ENCODE measurements at regions not wholly inside any gene's neighbourhood (a gene's known extent, or its start where the extent isn't known, plus 50 kb on each side); places are given as distances from the start of the nearest gene placed in this dataset.

GRCh38 chr9:126160067-126160853, 166.4 kb upstream of the MVB12B start:
- TF ChIP-seq EZH2 (IDR thresholded peaks at IDR 0.05; ENCODE audit: low read depth) (no peak), CTCF (conservative IDR thresholded peaks at IDR 0.05) (no peak)
- H4K20me1 ChIP-seq (ENCODE audit: insufficient read depth), result no peaks in the 10 kb centered on the region
- H3K4me3 ChIP-seq, result no peak overlapping the region
- no peak overlapping the region for H3K4me2 ChIP-seq
- H3F3A ChIP-seq (ENCODE audit: insufficient read depth, low read depth), result no peaks in the 10 kb centered on the region
- H3K9me3 ChIP-seq (ENCODE audit: insufficient read depth, low read depth), result no peaks in the 10 kb centered on the region
- CTCF ChIA-PET, result no interaction called here
- H3K4me1 ChIP-seq (replicated peaks; ENCODE audit: insufficient read depth), result no peaks in the 10 kb centered on the region
- POLR2A ChIA-PET (ENCODE audit: unreplicated experiment), result interaction anchor here (0.5 kb wide), 1 partner anchor 446 kb away, joined by 9 read pairs; no protein-coding TSS in a partner anchor
- no TSS peak for BruUV-seq (replicated peaks)
- intact Hi-C loops (cut with micrococcal nuclease; ENCODE audit: unreplicated experiment), result no loop called here
- DNase-seq, result no peak
- H3K27ac ChIP-seq, result no peak overlapping the region
- no peaks in the 10 kb centered on the region for H3K36me3 ChIP-seq (ENCODE audit: low read depth)
- H3K79me2 ChIP-seq (ENCODE audit: low read depth), result no peaks in the 10 kb centered on the region
- H3K9me2 ChIP-seq (ENCODE audit: insufficient read depth), result no peaks in the 10 kb centered on the region
- H2AFZ ChIP-seq, result no peak overlapping the region
- H3K27me3 ChIP-seq (ENCODE audit: insufficient read depth, low read depth), result peaks cover 94% of the 10 kb centered on the region

- H3K4me2 ChIP-seq, result no peak overlapping the region
- no peak overlapping the region for H2AFZ ChIP-seq
- no peaks in the 10 kb centered on the region for H3K9me3 ChIP-seq (ENCODE audit: insufficient read depth, low read depth)
- no peak overlapping the region for H3K4me3 ChIP-seq
- DNase-seq, result no peak
- ChIA-PET CTCF (no interaction called here), POLR2A (ENCODE audit: unreplicated experiment) (interaction anchor here (0.5 kb wide), 1 partner anchor 447 kb away, joined by 9 read pairs; no protein-coding TSS in a partner anchor)
- H3K27me3 ChIP-seq (ENCODE audit: insufficient read depth, low read depth), result peaks cover 94% of the 10 kb centered on the region
- no peak overlapping the region for H3K27ac ChIP-seq
- H4K20me1 ChIP-seq (ENCODE audit: insufficient read depth), result no peaks in the 10 kb centered on the region
- no peaks in the 10 kb centered on the region for H3K9me2 ChIP-seq (ENCODE audit: insufficient read depth)
- intact Hi-C loops (cut with micrococcal nuclease; ENCODE audit: unreplicated experiment), result no loop called here
- no TSS peak for BruUV-seq (replicated peaks)
- no peaks in the 10 kb centered on the region for H3K4me1 ChIP-seq (replicated peaks; ENCODE audit: insufficient read depth)
- H3K36me3 ChIP-seq (ENCODE audit: low read depth), result no peaks in the 10 kb centered on the region
- no peaks in the 10 kb centered on the region for H3F3A ChIP-seq (ENCODE audit: insufficient read depth, low read depth)
- TF ChIP-seq EZH2 (IDR thresholded peaks at IDR 0.05; ENCODE audit: low read depth) (no peak), CTCF (conservative IDR thresholded peaks at IDR 0.05) (no peak)
- no peaks in the 10 kb centered on the region for H3K79me2 ChIP-seq (ENCODE audit: low read depth)
Measured at GRCh38 chr9:126160854-126161329, 165.7 kb upstream of the MVB12B start.

- CTCF ChIA-PET, result no interaction called here
- no peaks in the 10 kb centered on the region for H3K79me2 ChIP-seq (ENCODE audit: low read depth)
- POLR2A ChIA-PET (ENCODE audit: unreplicated experiment), result no interaction called here
- H3K9me2 ChIP-seq (ENCODE audit: insufficient read depth), result no peaks in the 10 kb centered on the region
- H3K4me2 ChIP-seq, result no peak overlapping the region
- no peaks in the 10 kb centered on the region for H4K20me1 ChIP-seq (ENCODE audit: insufficient read depth)
- intact Hi-C loops (cut with micrococcal nuclease; ENCODE audit: unreplicated experiment), result no loop called here
- no peak overlapping the region for H3K4me3 ChIP-seq
- TF ChIP-seq EZH2 (IDR thresholded peaks at IDR 0.05; ENCODE audit: low read depth), result no peak
- no peak for TF ChIP-seq CTCF (conservative IDR thresholded peaks at IDR 0.05)
- no peak for DNase-seq
- no TSS peak for BruUV-seq (replicated peaks)
- H3K36me3 ChIP-seq (ENCODE audit: low read depth), result no peaks in the 10 kb centered on the region
- no peak overlapping the region for H3K27ac ChIP-seq
- H3K27me3 ChIP-seq (ENCODE audit: insufficient read depth, low read depth), result peaks cover 97% of the 10 kb centered on the region
- no peak overlapping the region for H2AFZ ChIP-seq
- H3K9me3 ChIP-seq (ENCODE audit: insufficient read depth, low read depth), result no peaks in the 10 kb centered on the region
- H3F3A ChIP-seq (ENCODE audit: insufficient read depth, low read depth), result no peaks in the 10 kb centered on the region
- no peaks in the 10 kb centered on the region for H3K4me1 ChIP-seq (replicated peaks; ENCODE audit: insufficient read depth)
Measured at GRCh38 chr9:126162611-126163381, 163.8 kb upstream of the MVB12B start.
